GM13976 (cell line): ENCODE measurements at regions not wholly inside any gene's neighbourhood (a gene's known extent, or its start where the extent isn't known, plus 50 kb on each side); places are given as distances from the start of the nearest gene placed in this dataset.

Experiments used
- DNase-seq: peaks from one replicate; pipeline ENCODE4 v3.0.0; 2012; ENCODE audit warnings: low spot score
- in situ Hi-C: fragments of 300-500 bp; cut with MboI; formaldehyde crosslinking; loops from one replicate; pipeline ENCODE4 v1.12.0; 2022; ENCODE audit warnings: low sequenced_read_pairs, mixed read lengths, inconsistent platforms; ENCODE audit not compliant: unreplicated experiment
- TF ChIP-seq, protein P1 (sequence below): IDR thresholded peaks from 2 replicates; pipeline ENCODE4 v1.5.1; 2012; ENCODE audit warnings: borderline replicate concordance, mild to moderate bottlenecking; ENCODE audit not compliant: insufficient read depth; ENCODE audit errors: extremely low read depth, missing control alignments, control extremely low read depth

GRCh38 chr12:75714462-75715322 is 203.3 kb upstream of the KRR1 start:
- TF ChIP-seq, protein P1, sequence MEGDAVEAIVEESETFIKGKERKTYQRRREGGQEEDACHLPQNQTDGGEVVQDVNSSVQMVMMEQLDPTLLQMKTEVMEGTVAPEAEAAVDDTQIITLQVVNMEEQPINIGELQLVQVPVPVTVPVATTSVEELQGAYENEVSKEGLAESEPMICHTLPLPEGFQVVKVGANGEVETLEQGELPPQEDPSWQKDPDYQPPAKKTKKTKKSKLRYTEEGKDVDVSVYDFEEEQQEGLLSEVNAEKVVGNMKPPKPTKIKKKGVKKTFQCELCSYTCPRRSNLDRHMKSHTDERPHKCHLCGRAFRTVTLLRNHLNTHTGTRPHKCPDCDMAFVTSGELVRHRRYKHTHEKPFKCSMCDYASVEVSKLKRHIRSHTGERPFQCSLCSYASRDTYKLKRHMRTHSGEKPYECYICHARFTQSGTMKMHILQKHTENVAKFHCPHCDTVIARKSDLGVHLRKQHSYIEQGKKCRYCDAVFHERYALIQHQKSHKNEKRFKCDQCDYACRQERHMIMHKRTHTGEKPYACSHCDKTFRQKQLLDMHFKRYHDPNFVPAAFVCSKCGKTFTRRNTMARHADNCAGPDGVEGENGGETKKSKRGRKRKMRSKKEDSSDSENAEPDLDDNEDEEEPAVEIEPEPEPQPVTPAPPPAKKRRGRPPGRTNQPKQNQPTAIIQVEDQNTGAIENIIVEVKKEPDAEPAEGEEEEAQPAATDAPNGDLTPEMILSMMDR, result no peak
- in situ Hi-C loops, result no loop called here
- DNase-seq, result no peak

DNA sequence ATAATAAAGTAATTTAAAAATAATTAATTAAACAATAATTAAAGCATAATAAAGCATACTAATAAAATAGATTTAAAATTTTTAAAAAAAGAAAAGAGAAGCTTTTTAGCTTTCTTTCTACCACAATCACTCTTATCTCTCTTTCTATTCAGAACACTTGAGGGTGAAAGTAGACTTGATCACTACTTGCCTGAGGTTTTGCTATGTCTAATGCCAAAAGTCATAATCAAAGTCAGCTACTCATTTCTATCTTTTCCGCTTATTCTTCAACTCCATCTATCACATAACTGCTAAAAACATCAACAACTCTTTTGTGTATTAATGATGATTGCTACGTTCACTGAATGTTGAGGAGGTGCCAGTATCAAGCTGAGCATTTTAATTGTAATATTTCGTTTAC is 202.0 kb upstream of the KRR1 start:
- DNase-seq, result no peak
- TF ChIP-seq, protein P1, result no peak
- in situ Hi-C loops, result no loop called here

- no peak for DNase-seq
- in situ Hi-C loops, result no loop called here
- TF ChIP-seq, protein P1, result no peak
These were observed 200.8 kb upstream of the KRR1 start for GRCh38 chr12:75712223-75712622.

DNA sequence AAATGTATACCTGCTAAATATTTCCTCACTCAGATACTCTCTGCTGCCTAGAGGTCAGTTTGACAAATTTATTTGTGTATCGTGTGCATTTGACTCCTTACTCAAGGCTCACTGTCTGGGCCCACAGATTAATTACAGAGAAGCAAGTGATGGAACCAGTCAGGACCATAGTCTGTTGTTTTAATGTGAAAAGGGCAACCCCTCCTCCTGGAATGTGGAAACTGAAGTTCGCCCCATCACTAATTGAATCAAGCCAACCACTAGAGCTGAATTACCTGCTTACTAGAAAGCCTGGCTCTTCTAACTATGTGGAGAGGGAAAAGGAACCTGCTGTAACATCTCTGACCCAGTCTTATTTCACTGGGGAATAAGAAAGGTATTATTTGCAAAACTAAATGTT is 199.9 kb upstream of the KRR1 start:
- in situ Hi-C loops, result no loop called here

GRCh38 chr12:75710361-75711069 is 199.1 kb upstream of the KRR1 start:
- no peak for DNase-seq
- in situ Hi-C loops, result no loop called here
- TF ChIP-seq, protein P1, result no peak

More for the DNA sequence above, 199.9 kb upstream of the KRR1 start:
- DNase-seq, result no peak
- TF ChIP-seq, protein P1, result no peak

- in situ Hi-C loops, result no loop called here
- DNase-seq, result no peak
- TF ChIP-seq, protein P1, result no peak
These were observed 198.1 kb upstream of the KRR1 start for GRCh38 chr12:75709503-75709902.
